Stomach (tissue), 4 donors: ENCODE measurements at regions not wholly inside any gene's neighbourhood (a gene's known extent, or its start where the extent isn't known, plus 50 kb on each side); places are given as distances from the start of the nearest gene placed in this dataset.

Experiments used
- CTCF ChIP-seq, 7 experiments: fragments of 450-650 bp in 4 of 7; fragments of 200-600 bp in 3 of 7; sonication (generic) in 3 of 7; IDR thresholded peaks; one replicate each; pipeline ENCODE4 v1.5.1; 2016 to 2019; ENCODE audit warnings: antibody characterized with exemption in 7 of 7, control low read depth in 2 of 7, mild to moderate bottlenecking in 1 of 7
- POLR2A ChIP-seq, 4 donors: fragments of 450-650 bp; IDR thresholded peaks; one replicate each; pipeline ENCODE4 v1.6.1; 2016; ENCODE audit warnings: antibody characterized with exemption in 4 of 4, control low read depth in 2 of 4, mild to moderate bottlenecking in 1 of 4, moderate library complexity in 1 of 4

GRCh38 chr14:65835501-65835900, 423.0 kb downstream of the FUT8 start:
- TF ChIP-seq CTCF (IDR thresholded peaks at IDR 0.05) (no peak), POLR2A (IDR thresholded peaks at IDR 0.05) (no peak)
